RWPE2 (cell line): ENCODE measurements at regions not wholly inside any gene's neighbourhood (a gene's known extent, or its start where the extent isn't known, plus 50 kb on each side); places are given as distances from the start of the nearest gene placed in this dataset.

Source experiments
- ATAC-seq: fragments of 200-7000 bp; cut with Tn5 transposase; 3 replicates; pipeline ENCODE4 v1.9.1; 2021; ENCODE audit warnings: low read depth
- DNase-seq: peaks from one replicate; pipeline ENCODE4 v3.0.0-alpha.2; 2020; ENCODE audit warnings: low spot score
- H3K27ac ChIP-seq: fragments of 450-650 bp; 2 replicates; pipeline ENCODE4 v1.5.1; 2017; ENCODE audit warnings: mild to moderate bottlenecking; ENCODE audit not compliant: poor library complexity, severe bottlenecking
- H3K27me3 ChIP-seq: fragments of 250-450 bp; sonication (Bioruptor Pico); 2 replicates; pipeline ENCODE4 v1.5.1; 2021; ENCODE audit warnings: mild to moderate bottlenecking, moderate library complexity; ENCODE audit not compliant: insufficient read depth, poor library complexity, severe bottlenecking
- H3K36me3 ChIP-seq: fragments of 250-450 bp; sonication (Bioruptor Pico); 2 replicates; pipeline ENCODE4 v1.5.1; 2020; ENCODE audit warnings: low read depth, mild to moderate bottlenecking, moderate library complexity
- H3K4me1 ChIP-seq: fragments of 250-450 bp; sonication (Bioruptor Pico); 2 replicates; pipeline ENCODE4 v1.5.1; 2021; ENCODE audit warnings: mild to moderate bottlenecking, moderate library complexity; ENCODE audit not compliant: insufficient read depth, poor library complexity, severe bottlenecking
- H3K4me3 ChIP-seq: fragments of 250-450 bp; sonication (Bioruptor Pico); 2 replicates; pipeline ENCODE4 v1.5.1; 2021; ENCODE audit warnings: mild to moderate bottlenecking, moderate library complexity; ENCODE audit not compliant: severe bottlenecking
- H3K9me3 ChIP-seq: fragments of 250-450 bp; sonication (Bioruptor Pico); 2 replicates; pipeline ENCODE4 v1.5.1; 2021; ENCODE audit warnings: mild to moderate bottlenecking, moderate library complexity; ENCODE audit not compliant: severe bottlenecking
- TF ChIP-seq, protein P1 (sequence below): fragments of 450-650 bp; IDR thresholded peaks from one replicate; pipeline ENCODE4 v1.5.1; 2017; ENCODE audit warnings: mild to moderate bottlenecking, moderate library complexity; ENCODE audit not compliant: poor library complexity, severe bottlenecking

- Histone ChIP-seq H3K9me3 (no peaks in the 10 kb centered on the region), H3K27ac (no peak overlapping the region), H3K4me3 (no peak overlapping the region), H3K4me1 (peaks cover 6% of the 10 kb centered on the region), H3K36me3 (no peaks in the 10 kb centered on the region), H3K27me3 (no peaks in the 10 kb centered on the region)
- no peak for ATAC-seq
- DNase-seq, result no peak
- TF ChIP-seq, protein P1, sequence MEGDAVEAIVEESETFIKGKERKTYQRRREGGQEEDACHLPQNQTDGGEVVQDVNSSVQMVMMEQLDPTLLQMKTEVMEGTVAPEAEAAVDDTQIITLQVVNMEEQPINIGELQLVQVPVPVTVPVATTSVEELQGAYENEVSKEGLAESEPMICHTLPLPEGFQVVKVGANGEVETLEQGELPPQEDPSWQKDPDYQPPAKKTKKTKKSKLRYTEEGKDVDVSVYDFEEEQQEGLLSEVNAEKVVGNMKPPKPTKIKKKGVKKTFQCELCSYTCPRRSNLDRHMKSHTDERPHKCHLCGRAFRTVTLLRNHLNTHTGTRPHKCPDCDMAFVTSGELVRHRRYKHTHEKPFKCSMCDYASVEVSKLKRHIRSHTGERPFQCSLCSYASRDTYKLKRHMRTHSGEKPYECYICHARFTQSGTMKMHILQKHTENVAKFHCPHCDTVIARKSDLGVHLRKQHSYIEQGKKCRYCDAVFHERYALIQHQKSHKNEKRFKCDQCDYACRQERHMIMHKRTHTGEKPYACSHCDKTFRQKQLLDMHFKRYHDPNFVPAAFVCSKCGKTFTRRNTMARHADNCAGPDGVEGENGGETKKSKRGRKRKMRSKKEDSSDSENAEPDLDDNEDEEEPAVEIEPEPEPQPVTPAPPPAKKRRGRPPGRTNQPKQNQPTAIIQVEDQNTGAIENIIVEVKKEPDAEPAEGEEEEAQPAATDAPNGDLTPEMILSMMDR, result no peak
Observed at GRCh38 chr11:119796363-119797060, 67.5 kb upstream of the NECTIN1 start.

DNA sequence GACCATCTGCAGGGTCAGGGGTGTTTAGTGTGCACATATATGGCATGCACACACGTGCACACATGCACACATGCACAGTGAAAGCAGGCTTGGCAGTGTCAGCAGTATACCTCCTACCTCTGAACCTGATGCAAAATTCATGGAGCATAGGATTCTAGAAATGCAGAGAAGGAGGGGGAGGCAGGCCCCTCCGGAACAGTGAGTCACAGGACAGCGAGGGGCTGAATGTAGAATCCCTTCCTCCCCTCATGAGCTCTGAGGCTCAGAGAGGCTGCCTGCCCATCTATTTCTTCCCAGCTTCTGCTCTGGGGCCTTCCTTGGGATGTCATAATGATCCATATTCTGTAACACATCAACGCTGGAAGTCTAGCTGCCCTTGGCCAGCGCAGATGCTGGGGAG lies 66.7 kb upstream of the NECTIN1 start:
- no peak for DNase-seq
- Histone ChIP-seq H3K27me3 (no peaks in the 10 kb centered on the region), H3K36me3 (no peaks in the 10 kb centered on the region), H3K4me3 (no peak overlapping the region), H3K27ac (no peak overlapping the region), H3K4me1 (peaks cover 6% of the 10 kb centered on the region), H3K9me3 (no peaks in the 10 kb centered on the region)
- no peak for ATAC-seq
- TF ChIP-seq, protein P1, result no peak

DNA sequence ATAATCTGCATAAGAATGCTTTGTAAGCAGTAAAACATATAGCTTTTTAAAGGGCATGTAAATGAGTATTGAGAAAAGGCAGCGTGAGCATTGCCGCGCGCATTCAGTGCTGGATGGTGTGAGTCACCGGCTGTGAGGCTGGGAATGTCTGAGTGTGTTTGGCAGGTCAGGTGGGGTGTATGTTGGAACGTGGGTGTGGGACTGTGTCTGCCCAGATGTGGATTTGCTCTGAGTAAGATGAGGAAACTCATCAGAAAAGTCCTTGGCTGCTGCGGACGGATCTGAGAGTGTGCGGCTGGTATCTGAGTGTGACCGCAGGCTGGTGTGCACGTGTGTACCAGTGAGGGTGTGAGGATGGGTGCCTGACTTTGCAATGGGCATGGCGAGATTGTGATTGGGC lies 66.2 kb upstream of the NECTIN1 start:
- no peaks in the 10 kb centered on the region for H3K27me3 ChIP-seq
- ATAC-seq (peak; percentile 97), DNase-seq (no peak)

DNA sequence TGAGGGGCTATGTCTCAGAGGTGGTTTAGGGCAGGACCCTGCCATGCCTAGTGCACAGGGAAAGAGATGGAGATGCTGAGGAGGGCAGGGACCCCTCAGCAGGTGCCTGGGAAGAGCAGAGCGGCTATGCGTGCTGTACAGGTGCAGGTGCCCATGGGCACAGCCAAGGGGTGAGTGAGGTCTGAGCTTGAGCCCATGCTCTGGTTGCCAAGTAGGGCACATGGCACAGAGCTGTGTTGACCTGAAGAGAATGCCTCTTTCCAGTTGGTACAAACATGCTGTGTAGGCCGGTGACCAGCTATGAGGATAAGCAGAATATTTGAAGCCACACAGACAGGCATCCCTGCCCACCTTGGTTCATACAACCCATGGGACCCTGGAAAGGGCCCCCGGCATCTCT lies 65.8 kb upstream of the NECTIN1 start:
- DNase-seq, result no peak
- peaks cover 6% of the 10 kb centered on the region for H3K4me1 ChIP-seq

More for the DNA sequence above, 66.2 kb upstream of the NECTIN1 start:
- TF ChIP-seq, protein P1, result no peak
- Histone ChIP-seq H3K4me3 (no peak overlapping the region), H3K9me3 (no peaks in the 10 kb centered on the region), H3K36me3 (no peaks in the 10 kb centered on the region), H3K4me1 (peaks cover 6% of the 10 kb centered on the region), H3K27ac (no peak overlapping the region)

More for the DNA sequence above, 65.8 kb upstream of the NECTIN1 start:
- Histone ChIP-seq H3K27me3 (no peaks in the 10 kb centered on the region), H3K9me3 (no peaks in the 10 kb centered on the region), H3K4me3 (no peak overlapping the region), H3K27ac (no peak overlapping the region), H3K36me3 (no peaks in the 10 kb centered on the region)
- TF ChIP-seq, protein P1, result no peak
- no peak for ATAC-seq
